WTC11 (cell line): ENCODE measurements at regions not wholly inside any gene's neighbourhood (a gene's known extent, or its start where the extent isn't known, plus 50 kb on each side); places are given as distances from the start of the nearest gene placed in this dataset.

ENCODE experiments used
- ATAC-seq: fragments of 200-7000 bp; cut with Tn5 transposase; 2 replicates; pipeline ENCODE4 v1.10.0; 2021; ENCODE audit warnings: mild to moderate bottlenecking, moderate library complexity
- CTCF ChIA-PET: fragments of 300-600 bp; sonication (Branson Sonifier 250); formaldehyde crosslinking; loops from one replicate; lab custom pipeline; 2021; ENCODE audit warnings: antibody characterized with exemption; lab: Charles Lee
- POLR2A ChIA-PET: fragments of 350-600 bp; sonication (Branson Sonifier 250); formaldehyde crosslinking; loops from one replicate; lab custom pipeline; 2021; ENCODE audit warnings: antibody characterized with exemption; lab: Charles Lee
- DNase-seq: peaks from one replicate; pipeline ENCODE4 v3.0.0; 2021; ENCODE audit warnings: low spot score
- H3K27ac Mint-ChIP-seq: 2 replicates; pipeline ENCODE4 v1.8.0; 2021; ENCODE audit warnings: mixed read lengths
- H3K27me3 Mint-ChIP-seq: 2 replicates; pipeline ENCODE4 v1.8.0; 2021; ENCODE audit warnings: low read depth, mild to moderate bottlenecking, moderate library complexity, mixed read lengths
- H3K36me3 Mint-ChIP-seq: 2 replicates; pipeline ENCODE4 v1.8.0; 2021; ENCODE audit warnings: mixed read lengths
- H3K4me1 Mint-ChIP-seq: 2 replicates; pipeline ENCODE4 v1.8.0; 2022; ENCODE audit warnings: mixed read lengths
- H3K4me3 Mint-ChIP-seq: 2 replicates; pipeline ENCODE4 v1.8.0; 2021; ENCODE audit warnings: mild to moderate bottlenecking, moderate library complexity, mixed read lengths
- H3K9me3 Mint-ChIP-seq: 2 replicates; pipeline ENCODE4 v1.8.0; 2021; ENCODE audit warnings: mixed read lengths
- AR ChIP-seq: fragments of 250-450 bp; sonication (Bioruptor Pico); IDR thresholded peaks from 2 replicates; pipeline ENCODE4 v1.9.0; 2021; ENCODE audit warnings: mild to moderate bottlenecking
- CTCF ChIP-seq: fragments of 200-600 bp; IDR thresholded peaks from 2 replicates; pipeline ENCODE4 v1.8.0; 2022; ENCODE audit warnings: antibody characterized with exemption
- ELF4 ChIP-seq: sonication (generic); formaldehyde crosslinking; IDR thresholded peaks from 2 replicates; pipeline ENCODE4 v1.8.1; 2022; ENCODE audit warnings: low read depth, mild to moderate bottlenecking, moderate library complexity, missing genetic modification reagents
- ERG ChIP-seq: fragments of 250-450 bp; sonication (Bioruptor Pico); IDR thresholded peaks from 2 replicates; pipeline ENCODE4 v1.8.0; 2021; ENCODE audit warnings: mild to moderate bottlenecking
- GTF2I ChIP-seq: fragments of 250-450 bp; sonication (Bioruptor Pico); conservative IDR thresholded peaks from 2 replicates; pipeline ENCODE4 v1.4.0; 2021; ENCODE audit warnings: mild to moderate bottlenecking
- KAT7 ChIP-seq: sonication (generic); formaldehyde crosslinking; IDR thresholded peaks from 2 replicates; pipeline ENCODE4 v1.8.1; 2023; ENCODE audit warnings: missing genetic modification reagents, mild to moderate bottlenecking, borderline replicate concordance
- MLX ChIP-seq: sonication (generic); formaldehyde crosslinking; IDR thresholded peaks from 2 replicates; pipeline ENCODE4 v1.8.1; 2023; ENCODE audit warnings: mild to moderate bottlenecking, missing genetic modification reagents, moderate library complexity
- MXD4 ChIP-seq: fragments of 250-450 bp; sonication (Bioruptor Pico); IDR thresholded peaks from 2 replicates; pipeline ENCODE4 v1.8.0; 2021; ENCODE audit warnings: mild to moderate bottlenecking, moderate library complexity, borderline replicate concordance
- MYBL2 ChIP-seq: sonication (generic); formaldehyde crosslinking; IDR thresholded peaks from 2 replicates; pipeline ENCODE4 v1.8.1; 2023; ENCODE audit warnings: mild to moderate bottlenecking, moderate library complexity, missing genetic modification reagents
- NR1H2 ChIP-seq: sonication (generic); formaldehyde crosslinking; IDR thresholded peaks from 2 replicates; pipeline ENCODE4 v1.9.0; 2021; ENCODE audit warnings: mild to moderate bottlenecking, moderate library complexity, missing genetic modification reagents
- PREB ChIP-seq: sonication (generic); formaldehyde crosslinking; IDR thresholded peaks from 2 replicates; pipeline ENCODE4 v1.8.1; 2022; ENCODE audit warnings: mild to moderate bottlenecking, missing genetic modification reagents, moderate library complexity, borderline replicate concordance
- RORB ChIP-seq: fragments of 250-450 bp; sonication (Bioruptor Pico); IDR thresholded peaks from 2 replicates; pipeline ENCODE4 v1.9.0; 2021; ENCODE audit warnings: mild to moderate bottlenecking
- SOX15 ChIP-seq: fragments of 250-450 bp; sonication (Bioruptor Pico); IDR thresholded peaks from 2 replicates; pipeline ENCODE4 v1.9.0; 2021; ENCODE audit warnings: mild to moderate bottlenecking
- SP1 ChIP-seq: sonication (generic); formaldehyde crosslinking; conservative IDR thresholded peaks from 2 replicates; pipeline ENCODE4 v1.8.1; 2022; ENCODE audit warnings: missing genetic modification reagents
- TCF7 ChIP-seq: sonication (generic); formaldehyde crosslinking; IDR thresholded peaks from 2 replicates; pipeline ENCODE4 v1.8.0; 2022; ENCODE audit warnings: mild to moderate bottlenecking, low read depth, missing genetic modification reagents, moderate library complexity
- ZBTB21 ChIP-seq: sonication (generic); formaldehyde crosslinking; IDR thresholded peaks from 2 replicates; pipeline ENCODE4 v1.8.1; 2023; ENCODE audit warnings: mild to moderate bottlenecking, missing genetic modification reagents, borderline replicate concordance
- ZNF121 ChIP-seq: sonication (generic); formaldehyde crosslinking; IDR thresholded peaks from 2 replicates; pipeline ENCODE4 v1.8.0; 2023; ENCODE audit warnings: missing genetic modification reagents
- ZNF138 ChIP-seq: sonication (generic); formaldehyde crosslinking; conservative IDR thresholded peaks from 2 replicates; pipeline ENCODE4 v1.8.1; 2022; ENCODE audit warnings: mild to moderate bottlenecking, moderate library complexity, missing genetic modification reagents
- ZNF232 ChIP-seq: sonication (generic); formaldehyde crosslinking; IDR thresholded peaks from 2 replicates; pipeline ENCODE4 v1.8.0; 2022; ENCODE audit warnings: mild to moderate bottlenecking, missing genetic modification reagents
- ZNF263 ChIP-seq: sonication (generic); formaldehyde crosslinking; IDR thresholded peaks from 2 replicates; pipeline ENCODE4 v1.8.1; 2022; ENCODE audit warnings: low read depth, mild to moderate bottlenecking, moderate library complexity, missing genetic modification reagents
- ZNF416 ChIP-seq: fragments of 250-450 bp; sonication (Bioruptor Pico); IDR thresholded peaks from 2 replicates; pipeline ENCODE4 v1.9.0; 2021; ENCODE audit warnings: mild to moderate bottlenecking, inconsistent platforms
- ZNF512 ChIP-seq: sonication (generic); formaldehyde crosslinking; IDR thresholded peaks from 2 replicates; pipeline ENCODE4 v1.8.1; 2022; ENCODE audit warnings: missing genetic modification reagents, borderline replicate concordance
- ZNF671 ChIP-seq: fragments of 250-450 bp; sonication (Bioruptor Pico); IDR thresholded peaks from 2 replicates; pipeline ENCODE4 v1.8.0; 2021; ENCODE audit warnings: mild to moderate bottlenecking

- Mint-ChIP-seq H3K4me3 (no peak overlapping the region), H3K27ac (no peak overlapping the region), H3K4me1 (no peaks in the 10 kb centered on the region), H3K27me3 (no peaks in the 10 kb centered on the region; the same call in 1 of the 2 replicates), H3K36me3 (no peaks in the 10 kb centered on the region)
- DNase-seq (no peak), ATAC-seq (no peak)
- POLR2A ChIA-PET = no interaction called here
- CTCF ChIA-PET = no interaction called here
- no peak for TF ChIP-seq RORB
- TF ChIP-seq KAT7 (CRISPR knock-in tag) = no peak
- TF ChIP-seq ELF4 (CRISPR knock-in tag) = no peak
- no peak for TF ChIP-seq ZNF263
- TF ChIP-seq, all 79 proteins: peak for 0
- H3K9me3 Mint-ChIP-seq = peaks cover 19% of the 10 kb centered on the region
Observed at GRCh38 chr10:43983856-43984271, 335.2 kb upstream of the ZNF32 start.

GRCh38 chr10:43983405-43983804, 334.7 kb upstream of the ZNF32 start:
- Mint-ChIP-seq H3K27ac (no peak overlapping the region), H3K36me3 (no peaks in the 10 kb centered on the region), H3K9me3 (peaks cover 16% of the 10 kb centered on the region), H3K4me3 (no peak overlapping the region), H3K4me1 (no peaks in the 10 kb centered on the region), H3K27me3 (no peaks in the 10 kb centered on the region; the same call in 1 of the 2 replicates)
- no peak for ATAC-seq
- CTCF ChIA-PET = no interaction called here
- TF ChIP-seq MYBL2 (CRISPR knock-in tag) (no peak), AR (CRISPR knock-in tag) (no peak), ZNF121 (CRISPR knock-in tag) (no peak), CTCF (no peak), GTF2I (CRISPR knock-in tag) (no peak), ZNF671 (CRISPR knock-in tag) (no peak), ZNF232 (CRISPR knock-in tag) (no peak), SOX15 (CRISPR knock-in tag) (no peak), ERG (CRISPR knock-in tag) (no peak), ZNF416 (no peak), MLX (CRISPR knock-in tag) (no peak), ELF4 (CRISPR knock-in tag) (no peak), ZNF512 (CRISPR knock-in tag) (no peak), ZBTB21 (CRISPR knock-in tag) (no peak), TCF7 (CRISPR knock-in tag) (no peak), SP1 (no peak), NR1H2 (CRISPR knock-in tag) (no peak), PREB (CRISPR knock-in tag) (no peak), MXD4 (CRISPR knock-in tag) (no peak), ZNF138 (CRISPR knock-in tag) (no peak)
- POLR2A ChIA-PET = no interaction called here
- DNase-seq = no peak
